ENCODE measurements at regions not wholly inside any gene's neighbourhood (a gene's known extent, or its start where the extent isn't known, plus 50 kb on each side); places are given as distances from the start of the nearest gene placed in this dataset.
"Not testable (repeated sequence)": the region's sequence is repeated elsewhere in the genome, so short reads cannot be mapped to it uniquely, and the experiment has no call there.

- Histone ChIP-seq H3K4me2 (no peak overlapping the region), H3K79me2 (ENCODE audit: insufficient read depth) (no peaks in the 10 kb centered on the region), H3F3A (replicated peaks; ENCODE audit: insufficient read depth) (no peaks in the 10 kb centered on the region), H3K27ac (ENCODE audit: low read depth in 2 of 2, low read length in 1 of 2) (no peak overlapping the region), H3K27me3 (ENCODE audit: insufficient read depth) (no peaks in the 10 kb centered on the region), H3K4me3 (ENCODE audit: low read depth in 2 of 2, low read length in 1 of 2) (no peak overlapping the region), H3K36me3 (replicated peaks in 1 of 2; ENCODE audit: control insufficient read depth in 1 of 2, insufficient read depth in 2 of 2, low read length in 1 of 2) (no peaks in the 10 kb centered on the region), H3K9me2 (no peaks in the 10 kb centered on the region), H3K9ac (no peak overlapping the region), H3K4me1 (ENCODE audit: control insufficient read depth in 1 of 2, insufficient read depth in 2 of 2, low read depth in 1 of 2, low read length in 1 of 2) (no peaks in the 10 kb centered on the region), H2AFZ (ENCODE audit: low read depth) (no peak overlapping the region), H3K9me3 (no peaks in the 10 kb centered on the region), H4K20me1 (ENCODE audit: insufficient read depth) (no peaks in the 10 kb centered on the region)
- WGBS (ENCODE audit: low lambda C conversion rate) = 62% methylated on average over 1 of the region's 1 CpG
- no peak for DNase-seq
- TF ChIP-seq RCOR1 (IDR thresholded peaks at IDR 0.05; ENCODE audit: low read length) (no peak), SIN3A (IDR thresholded peaks at IDR 0.05; ENCODE audit: borderline replicate concordance, low read depth, low read length) (no peak), TCF12 (IDR thresholded peaks at IDR 0.05) (no peak), REST (IDR thresholded peaks at IDR 0.05; ENCODE audit: low read depth, low read length) (no peak), POLR2AphosphoS5 (IDR thresholded peaks at IDR 0.05; ENCODE audit: low read depth, low read length) (no peak), FOXJ3 (CRISPR knock-in tag; IDR thresholded peaks at IDR 0.05) (no peak), IRF3 (IDR thresholded peaks at IDR 0.05; ENCODE audit: low read depth, low read length) (no peak), USF2 (IDR thresholded peaks at IDR 0.05; ENCODE audit: borderline replicate concordance, low read depth, low read length) (no peak), FOSL2 (IDR thresholded peaks at IDR 0.05; ENCODE audit: borderline replicate concordance, low read depth) (no peak), EZH2phosphoT487 (IDR thresholded peaks at IDR 0.05; ENCODE audit: borderline replicate concordance, low read depth) (no peak), RFX5 (IDR thresholded peaks at IDR 0.05; ENCODE audit: low read length) (no peak), EP300 (IDR thresholded peaks at IDR 0.05; ENCODE audit: borderline replicate concordance in 1 of 2, low read depth in 1 of 2, low read length in 1 of 2) (no peak), CHD2 (IDR thresholded peaks at IDR 0.05; ENCODE audit: low read length, partially characterized antibody) (no peak), MXI1 (IDR thresholded peaks at IDR 0.05; ENCODE audit: low read depth, low read length) (no peak), NRF1 (IDR thresholded peaks at IDR 0.05; ENCODE audit: low read depth, low read length) (no peak), SMC3 (IDR thresholded peaks at IDR 0.05; ENCODE audit: low read depth, low read length) (no peak), NFIC (IDR thresholded peaks at IDR 0.05; ENCODE audit: borderline replicate concordance) (no peak), GATA2 (CRISPR knock-in tag; IDR thresholded peaks at IDR 0.05) (no peak)
- ChIA-PET POLR2A (no interaction called here), CTCF (interaction anchor here (1.1 to 1.4 kb wide), 3 partner anchors 8 to 1124 kb away, joined by 3 read pairs; no protein-coding TSS in a partner anchor)
Measured at GRCh38 chr12:115790526-115790925, 487.0 kb downstream of the MED13L start.

- H2AFZ ChIP-seq (ENCODE audit: low read depth); DNase-seq; H4K20me1 ChIP-seq (ENCODE audit: insufficient read depth); H3K4me3 ChIP-seq (ENCODE audit: low read depth in 2 of 2, low read length in 1 of 2); POLR2A ChIA-PET; H3K27ac ChIP-seq (ENCODE audit: low read depth in 2 of 2, low read length in 1 of 2); H3K9ac ChIP-seq; H3K27me3 ChIP-seq (ENCODE audit: insufficient read depth); H3K79me2 ChIP-seq (ENCODE audit: insufficient read depth); H3K4me1 ChIP-seq (ENCODE audit: control insufficient read depth in 1 of 2, insufficient read depth in 2 of 2, low read depth in 1 of 2, low read length in 1 of 2); H3K4me2 ChIP-seq; H3K9me3 ChIP-seq; H3K9me2 ChIP-seq; H3K36me3 ChIP-seq (replicated peaks in 1 of 2; ENCODE audit: control insufficient read depth in 1 of 2, insufficient read depth in 2 of 2, low read length in 1 of 2); H3F3A ChIP-seq (replicated peaks; ENCODE audit: insufficient read depth): not testable (repeated sequence)
- CTCF ChIA-PET = interaction anchor here (1.2 kb wide), 1 partner anchor 1162 kb away, joined by 3 read pairs; no protein-coding TSS in a partner anchor
- WGBS (ENCODE audit: low lambda C conversion rate) = 37% methylated on average over 3 of the region's 3 CpGs
Measured at GRCh38 chr12:115786490-115786889, 491.0 kb downstream of the MED13L start.

All from SK-N-SH (cell line).